Activated CD8-positive, alpha-beta memory T cell treated with anti-CD3 and anti-CD28 coated beads for 24 hours (primary cell): ENCODE measurements at regions not wholly inside any gene's neighbourhood (a gene's known extent, or its start where the extent isn't known, plus 50 kb on each side); places are given as distances from the start of the nearest gene placed in this dataset.
"Not testable (repeated sequence)": the region's sequence is repeated elsewhere in the genome, so short reads cannot be mapped to it uniquely, and the experiment has no call there.

Experiments
- DNase-seq: peaks from one replicate; pipeline ENCODE4 v3.0.0-alpha.2; 2020

GRCh38 chr5:118461436-118461835 lies 526.9 kb downstream of the DTWD2 start:
- no peak for DNase-seq

DNA sequence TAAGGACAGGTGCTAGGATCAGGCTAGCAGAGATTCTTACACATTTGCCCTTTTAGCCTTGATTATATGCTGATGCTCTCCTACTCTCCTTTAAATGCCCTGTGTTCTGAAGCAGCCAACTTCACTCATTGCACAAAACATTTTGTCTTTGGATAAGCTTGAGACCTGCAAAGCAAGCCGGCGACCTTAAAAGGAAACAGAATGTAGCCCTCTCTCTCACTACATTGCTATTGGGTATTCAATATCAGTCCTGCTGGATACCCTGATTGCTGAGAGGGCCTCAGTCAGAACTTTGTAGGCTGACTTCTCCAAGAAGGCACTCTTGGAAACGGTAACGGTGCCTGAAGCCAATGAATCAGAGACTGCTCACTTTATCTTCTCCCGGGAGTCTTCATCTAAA lies 528.9 kb downstream of the DTWD2 start:
- no peak for DNase-seq

- DNase-seq, result no peak
Observed at GRCh38 chr5:118456085-118456484, 532.3 kb downstream of the DTWD2 start.

GRCh38 chr5:118451697-118452247 lies 536.6 kb downstream of the DTWD2 start:
- DNase-seq, result no peak

DNA sequence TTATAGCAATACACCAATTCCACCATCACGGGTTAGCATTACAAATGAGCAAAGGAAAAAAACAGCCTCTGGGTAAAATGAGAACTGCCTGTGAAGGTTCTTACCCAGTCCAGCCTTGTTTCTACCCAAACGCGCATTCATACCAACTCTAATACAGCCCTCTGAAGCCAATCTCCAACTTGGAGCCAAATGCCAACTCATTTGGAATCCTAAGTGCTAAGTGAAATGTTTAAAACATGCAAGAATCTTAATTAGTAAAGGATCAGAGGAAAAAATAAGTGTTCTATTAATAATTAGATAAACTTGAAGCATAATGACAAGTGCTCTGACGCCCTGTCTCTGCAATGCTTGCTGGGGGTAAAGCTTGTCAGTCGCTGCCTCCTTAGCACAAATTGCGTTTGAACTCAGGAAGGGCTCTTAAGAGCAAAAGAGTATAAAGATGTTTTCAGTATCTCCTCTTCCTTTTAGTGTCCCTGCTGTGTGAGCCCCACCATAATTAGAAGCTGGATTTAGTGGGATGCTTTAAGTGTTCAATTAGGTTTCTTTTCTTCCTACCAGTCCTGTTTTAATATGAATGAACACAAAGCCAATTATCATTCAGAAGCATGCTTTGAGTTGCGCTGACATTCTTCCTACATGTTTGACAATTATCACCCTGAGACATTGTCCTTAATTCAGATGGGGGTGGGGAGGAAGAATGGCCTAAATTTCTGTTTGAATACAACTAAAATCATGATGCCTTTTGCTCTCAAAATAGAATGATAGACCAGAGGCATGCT lies 537.6 kb downstream of the DTWD2 start:
- no peak for DNase-seq

GRCh38 chr5:118447350-118447749 lies 541.0 kb downstream of the DTWD2 start:
- no peak for DNase-seq

- no peak for DNase-seq
Observed at GRCh38 chr5:118441956-118442355, 546.4 kb downstream of the DTWD2 start.

DNA sequence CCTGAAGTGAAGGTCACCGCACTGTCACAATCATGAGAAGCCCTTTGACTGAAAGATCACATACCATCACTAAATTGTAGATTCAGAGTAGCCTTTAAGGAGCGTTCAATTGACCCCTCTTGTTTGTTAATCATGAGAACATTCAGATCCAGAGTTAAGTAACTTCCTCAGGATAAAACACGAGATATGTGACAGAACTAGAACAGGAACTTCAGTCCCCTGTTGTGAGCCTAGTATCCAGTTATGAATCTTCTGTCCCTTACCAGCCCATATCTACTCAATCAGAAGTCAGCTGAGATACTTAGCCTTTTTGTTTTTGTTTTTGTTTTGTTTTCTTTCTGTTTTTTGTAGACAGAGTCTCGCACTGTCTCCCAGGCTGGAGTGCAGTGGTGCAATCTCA lies 547.3 kb downstream of the DTWD2 start:
- no peak for DNase-seq

DNA sequence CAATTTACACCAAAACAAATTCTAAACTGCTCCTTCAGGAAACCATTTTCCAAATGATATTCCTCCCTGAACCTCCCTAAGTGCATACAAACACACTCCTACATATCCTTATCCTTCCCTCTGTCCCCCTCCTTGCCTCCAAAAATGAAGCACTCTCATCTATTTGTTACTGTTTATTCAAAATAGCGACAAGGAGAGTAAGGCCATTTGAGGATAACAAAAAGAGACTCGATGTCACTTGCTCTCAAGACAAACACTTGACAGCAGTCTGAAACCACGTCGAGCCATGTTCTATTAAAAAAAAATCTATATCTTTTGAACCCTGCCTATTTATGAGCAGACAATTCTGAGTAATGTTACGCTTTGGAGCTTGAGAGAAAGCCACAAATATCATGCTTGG lies 547.9 kb downstream of the DTWD2 start:
- no peak for DNase-seq

- no peak for DNase-seq
Observed at GRCh38 chr5:118439831-118440230, 548.5 kb downstream of the DTWD2 start.

GRCh38 chr5:118435131-118435530 lies 553.2 kb downstream of the DTWD2 start:
- DNase-seq, result no peak

DNA sequence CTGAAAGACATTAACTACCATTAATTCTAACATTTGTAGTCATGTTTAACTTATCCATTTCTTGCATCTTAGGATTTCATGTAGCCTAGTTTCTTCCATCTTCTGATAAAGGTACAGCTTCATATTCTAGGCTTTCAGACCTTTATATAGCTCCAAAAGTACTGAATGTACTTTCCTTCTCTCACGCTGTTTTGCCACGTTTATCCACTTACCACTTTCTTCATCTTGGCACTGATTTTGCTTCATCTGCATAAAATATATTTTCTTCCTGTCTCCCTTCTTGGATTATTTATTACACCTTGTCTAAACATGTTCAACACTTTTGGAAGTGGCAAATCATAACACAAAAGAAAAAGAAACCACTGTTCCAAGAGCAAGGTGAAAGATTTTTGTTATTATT lies 553.8 kb downstream of the DTWD2 start:
- no peak for DNase-seq

DNA sequence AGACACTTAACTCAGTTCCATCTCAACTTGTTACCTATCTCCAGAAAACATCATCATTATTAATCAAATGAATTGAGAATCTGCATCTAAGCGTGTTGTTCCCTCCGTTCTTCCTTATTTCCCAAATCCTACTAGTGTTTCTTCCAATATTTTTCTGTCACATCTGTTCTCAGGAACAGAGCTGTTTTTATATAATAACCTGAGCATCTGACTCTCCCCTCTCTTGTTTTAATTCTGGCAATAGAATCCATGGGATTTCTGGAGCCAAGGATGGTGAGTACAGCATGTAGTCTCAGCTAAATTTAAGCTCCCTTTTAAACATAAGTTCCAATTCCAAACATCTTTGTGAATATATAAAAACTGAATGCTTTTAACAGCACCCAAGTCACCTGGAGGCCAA lies 558.3 kb downstream of the DTWD2 start:
- no peak for DNase-seq

- DNase-seq, result no peak
Observed at GRCh38 chr5:118407958-118408357, 580.4 kb downstream of the DTWD2 start.

DNA sequence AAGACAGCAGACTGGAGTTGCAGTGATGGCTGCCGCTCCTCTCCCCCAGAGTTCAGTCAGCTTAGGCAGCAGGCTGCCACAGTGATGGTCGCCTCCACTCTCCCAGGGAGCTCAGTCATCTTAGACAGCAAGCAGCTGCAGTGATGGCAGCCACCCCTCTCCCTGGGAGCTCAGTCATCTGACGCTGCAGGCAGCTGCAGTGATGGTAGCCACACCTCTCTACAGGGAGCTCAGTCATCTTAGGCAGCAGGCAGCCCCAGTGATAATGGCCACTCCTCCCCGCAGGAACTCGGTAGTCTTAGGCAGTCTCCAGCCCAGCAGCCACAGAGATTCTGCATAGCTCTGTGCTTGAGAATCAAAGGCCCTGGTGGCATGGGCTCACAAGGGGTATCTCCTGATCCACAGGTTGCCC lies 582.7 kb downstream of the DTWD2 start:
- DNase-seq, result no peak

DNA sequence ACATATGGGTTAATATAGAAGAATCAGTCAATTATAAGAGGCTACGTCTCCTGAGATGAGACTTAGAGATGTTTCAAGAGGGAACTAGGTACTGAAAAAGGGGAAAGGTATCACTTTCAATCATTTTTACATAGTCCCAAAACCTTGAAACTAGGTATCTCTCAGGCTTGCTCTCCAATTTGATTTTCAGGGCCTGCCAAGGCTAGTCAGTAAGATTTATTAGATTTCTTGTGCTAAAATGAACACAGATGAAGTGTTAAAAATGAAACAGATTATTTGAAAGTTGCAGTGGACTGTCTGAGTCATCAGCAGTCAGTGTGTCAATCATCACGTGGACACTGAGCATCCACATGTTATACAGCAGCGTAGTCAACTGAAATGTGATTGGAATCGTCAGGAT lies 591.1 kb downstream of the DTWD2 start:
- DNase-seq, result no peak

DNA sequence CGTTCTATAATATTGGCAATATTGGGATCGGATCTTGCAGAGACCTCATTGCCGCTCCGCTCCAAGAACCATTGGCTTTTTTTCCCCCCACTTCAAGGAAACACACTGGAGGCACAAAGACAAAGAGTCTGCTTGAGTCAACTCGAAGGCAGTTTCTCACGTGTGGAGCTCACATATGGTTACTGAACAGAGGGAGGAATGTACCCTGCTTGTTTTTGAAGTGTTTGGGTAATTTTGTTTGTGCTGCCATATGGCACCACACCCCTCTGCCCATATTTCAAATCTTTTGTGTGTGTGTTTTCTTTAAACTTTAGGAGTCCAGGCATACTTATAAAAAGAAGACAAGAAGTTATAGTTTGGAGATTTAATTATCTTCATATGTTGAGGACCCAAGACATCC lies 595.9 kb downstream of the DTWD2 start:
- DNase-seq, result no peak

- not testable (repeated sequence) for DNase-seq
Observed at GRCh38 chr5:118382931-118383330, 605.4 kb downstream of the DTWD2 start.

DNA sequence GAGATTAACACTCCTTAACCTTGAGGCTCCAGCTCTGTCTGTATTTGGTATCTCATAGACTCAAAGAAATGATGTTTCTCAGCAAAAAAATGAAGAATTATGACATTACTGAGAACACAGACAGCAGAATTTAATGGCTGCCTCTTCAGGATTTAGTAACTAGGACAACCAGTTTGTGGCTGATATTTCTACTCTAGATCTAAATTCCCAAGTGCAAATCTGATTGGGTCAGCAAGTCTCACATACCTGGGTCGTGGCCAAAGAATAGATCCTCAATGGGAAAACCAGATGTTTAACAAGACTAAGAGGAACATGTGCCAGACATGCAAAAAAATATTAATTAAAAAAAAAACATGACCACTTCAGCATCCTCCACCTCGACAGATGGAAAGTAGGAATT lies 608.9 kb downstream of the DTWD2 start:
- no peak for DNase-seq

- no peak for DNase-seq
Observed at GRCh38 chr5:118378959-118379358, 609.4 kb downstream of the DTWD2 start.

DNA sequence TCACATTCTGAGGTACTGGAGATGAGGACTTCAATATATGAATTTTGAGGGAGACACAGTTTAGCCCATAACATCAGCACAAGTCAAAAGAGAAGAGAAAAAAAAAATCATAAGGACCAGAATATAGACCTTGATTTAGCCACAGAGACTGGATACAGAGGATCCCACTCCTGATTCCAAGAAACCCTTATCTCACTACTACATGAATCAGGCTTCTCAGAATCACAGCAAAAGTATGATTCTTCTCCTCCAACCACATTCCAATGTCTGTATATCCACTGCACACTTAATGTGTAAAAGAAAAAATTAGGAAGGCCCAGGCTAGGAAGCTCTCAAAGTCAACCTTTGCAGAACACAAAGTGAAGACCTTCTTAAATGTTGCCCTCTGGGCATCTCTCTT lies 610.9 kb downstream of the DTWD2 start:
- DNase-seq, result no peak

DNA sequence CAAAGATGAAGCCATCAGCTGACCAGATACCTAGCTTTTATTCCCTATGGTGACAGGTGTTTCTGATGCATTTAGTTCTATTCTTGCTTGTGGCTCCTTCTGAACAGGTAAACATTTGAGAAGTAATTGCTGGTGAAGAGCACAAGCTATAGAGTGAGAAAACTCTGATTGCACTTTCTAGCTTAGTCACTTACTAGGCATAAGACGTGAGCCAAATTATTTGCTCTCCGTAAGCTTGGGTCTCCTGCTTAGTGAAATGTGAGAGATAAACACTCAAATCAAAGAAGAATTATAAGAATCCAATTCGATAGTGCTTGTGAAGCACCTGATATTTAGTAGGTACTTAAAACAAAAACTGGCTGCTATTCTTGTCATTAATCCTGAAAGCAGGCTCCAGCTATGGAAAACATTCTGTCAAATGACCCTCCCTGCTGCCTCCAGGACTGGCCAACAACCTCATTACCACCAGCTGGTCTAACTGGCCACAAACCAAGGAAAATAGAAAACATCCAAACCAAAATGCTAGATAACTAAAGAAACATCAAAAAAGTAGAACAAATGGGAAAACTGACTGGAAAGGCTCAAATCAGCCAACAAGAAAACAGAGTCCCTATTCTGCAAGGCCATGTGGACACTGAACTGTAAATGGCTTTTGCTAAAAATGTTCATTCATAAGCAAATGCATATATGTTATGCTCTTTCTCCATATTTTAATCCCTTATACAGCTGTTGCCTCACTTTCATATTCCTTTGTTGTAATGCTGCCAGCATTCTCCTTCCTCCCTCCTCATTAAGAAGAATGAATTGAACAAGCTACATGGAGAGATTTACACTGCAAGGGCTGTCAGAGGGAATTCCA lies 616.1 kb downstream of the DTWD2 start:
- DNase-seq, result no peak

GRCh38 chr5:118366429-118366828 lies 621.9 kb downstream of the DTWD2 start:
- DNase-seq, result no peak

GRCh38 chr5:118365718-118366117 lies 622.6 kb downstream of the DTWD2 start:
- no peak for DNase-seq
